ENCODE measurements at regions not wholly inside any gene's neighbourhood (a gene's known extent, or its start where the extent isn't known, plus 50 kb on each side); places are given as distances from the start of the nearest gene placed in this dataset.

DNA sequence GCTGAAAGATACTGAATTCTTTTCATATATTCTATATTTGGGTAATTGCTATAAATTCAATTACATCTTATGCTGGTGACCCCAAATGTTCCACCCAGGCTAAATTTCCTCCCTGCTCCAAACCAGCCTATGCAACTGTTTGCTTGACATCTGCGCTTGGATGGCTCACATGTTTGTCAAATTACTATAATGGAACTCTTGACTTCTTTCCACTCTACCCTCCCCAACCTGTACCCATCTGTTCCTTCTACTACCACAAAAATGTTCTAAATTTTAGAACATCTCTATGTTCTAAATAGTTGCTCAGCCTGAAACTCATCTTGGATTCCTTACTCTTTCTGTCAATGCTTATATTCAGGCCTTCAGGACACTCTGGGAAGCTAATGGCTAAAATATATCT is 249.9 kb upstream of the SMIM30 start:
- TF ChIP-seq, protein P1, sequence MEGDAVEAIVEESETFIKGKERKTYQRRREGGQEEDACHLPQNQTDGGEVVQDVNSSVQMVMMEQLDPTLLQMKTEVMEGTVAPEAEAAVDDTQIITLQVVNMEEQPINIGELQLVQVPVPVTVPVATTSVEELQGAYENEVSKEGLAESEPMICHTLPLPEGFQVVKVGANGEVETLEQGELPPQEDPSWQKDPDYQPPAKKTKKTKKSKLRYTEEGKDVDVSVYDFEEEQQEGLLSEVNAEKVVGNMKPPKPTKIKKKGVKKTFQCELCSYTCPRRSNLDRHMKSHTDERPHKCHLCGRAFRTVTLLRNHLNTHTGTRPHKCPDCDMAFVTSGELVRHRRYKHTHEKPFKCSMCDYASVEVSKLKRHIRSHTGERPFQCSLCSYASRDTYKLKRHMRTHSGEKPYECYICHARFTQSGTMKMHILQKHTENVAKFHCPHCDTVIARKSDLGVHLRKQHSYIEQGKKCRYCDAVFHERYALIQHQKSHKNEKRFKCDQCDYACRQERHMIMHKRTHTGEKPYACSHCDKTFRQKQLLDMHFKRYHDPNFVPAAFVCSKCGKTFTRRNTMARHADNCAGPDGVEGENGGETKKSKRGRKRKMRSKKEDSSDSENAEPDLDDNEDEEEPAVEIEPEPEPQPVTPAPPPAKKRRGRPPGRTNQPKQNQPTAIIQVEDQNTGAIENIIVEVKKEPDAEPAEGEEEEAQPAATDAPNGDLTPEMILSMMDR (conservative IDR thresholded peaks at IDR 0.05; ENCODE audit: low read length): no peak
- no peak for TF ChIP-seq EZH2phosphoT487 (IDR thresholded peaks at IDR 0.05; ENCODE audit: borderline replicate concordance)
